Chondrocyte (in vitro differentiated cells): ENCODE measurements at regions not wholly inside any gene's neighbourhood (a gene's known extent, or its start where the extent isn't known, plus 50 kb on each side); places are given as distances from the start of the nearest gene placed in this dataset.
"Not testable (repeated sequence)": the region's sequence is repeated elsewhere in the genome, so short reads cannot be mapped to it uniquely, and the experiment has no call there.

Experiments
- DNase-seq: peaks from one replicate; pipeline ENCODE4 v3.0.0; 2021; ENCODE audit warnings: mixed read lengths, low spot score
- H3K27ac Mint-ChIP-seq: one replicate; pipeline ENCODE4 v1.8.0; 2021; ENCODE audit warnings: mild to moderate bottlenecking, moderate library complexity, mixed read lengths; ENCODE audit not compliant: unreplicated experiment
- H3K27me3 Mint-ChIP-seq: 2 replicates; pipeline ENCODE4 v1.8.0; 2021; ENCODE audit warnings: low read depth, mixed read lengths
- H3K36me3 Mint-ChIP-seq: 2 replicates; pipeline ENCODE4 v1.8.0; 2021; ENCODE audit warnings: low read depth, mixed read lengths
- H3K4me1 Mint-ChIP-seq: 2 replicates; pipeline ENCODE4 v1.8.0; 2021; ENCODE audit warnings: low read depth, mild to moderate bottlenecking, mixed read lengths
- H3K4me3 Mint-ChIP-seq: one replicate; pipeline ENCODE4 v1.8.0; 2021; ENCODE audit warnings: mild to moderate bottlenecking, moderate library complexity, mixed read lengths; ENCODE audit not compliant: unreplicated experiment
- H3K9me3 Mint-ChIP-seq: 2 replicates; pipeline ENCODE4 v1.8.0; 2021; ENCODE audit warnings: low read depth, mixed read lengths
- TF ChIP-seq, protein P1 (sequence below): fragments of 200-600 bp; sonication (generic); IDR thresholded peaks from 2 replicates; pipeline ENCODE4 v1.5.0; 2021; ENCODE audit warnings: antibody characterized with exemption, mild to moderate bottlenecking, moderate library complexity

DNA sequence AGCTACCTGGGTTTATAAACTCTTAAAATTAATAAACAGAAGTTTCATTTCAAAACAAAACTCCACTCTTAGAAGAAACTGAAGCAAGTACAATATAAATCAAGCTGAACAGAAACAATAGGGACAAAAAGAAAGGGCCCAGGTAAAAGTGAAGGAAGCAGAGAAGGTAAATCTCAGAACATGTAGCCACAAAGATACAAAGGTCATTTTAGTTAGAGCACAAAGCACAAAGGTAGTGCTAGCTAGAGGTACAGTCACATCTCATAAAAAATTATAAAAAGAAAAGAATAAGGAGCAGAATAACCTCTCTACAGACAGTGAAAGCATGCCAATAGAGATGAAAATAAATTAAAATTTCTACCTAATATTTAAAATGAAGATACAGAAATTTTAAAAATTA, 90.4 kb upstream of the C5orf63 start:
- no peaks in the 10 kb centered on the region for H3K4me1 Mint-ChIP-seq
- H3K27me3 Mint-ChIP-seq: peaks cover 4% of the 10 kb centered on the region
- TF ChIP-seq, protein P1, sequence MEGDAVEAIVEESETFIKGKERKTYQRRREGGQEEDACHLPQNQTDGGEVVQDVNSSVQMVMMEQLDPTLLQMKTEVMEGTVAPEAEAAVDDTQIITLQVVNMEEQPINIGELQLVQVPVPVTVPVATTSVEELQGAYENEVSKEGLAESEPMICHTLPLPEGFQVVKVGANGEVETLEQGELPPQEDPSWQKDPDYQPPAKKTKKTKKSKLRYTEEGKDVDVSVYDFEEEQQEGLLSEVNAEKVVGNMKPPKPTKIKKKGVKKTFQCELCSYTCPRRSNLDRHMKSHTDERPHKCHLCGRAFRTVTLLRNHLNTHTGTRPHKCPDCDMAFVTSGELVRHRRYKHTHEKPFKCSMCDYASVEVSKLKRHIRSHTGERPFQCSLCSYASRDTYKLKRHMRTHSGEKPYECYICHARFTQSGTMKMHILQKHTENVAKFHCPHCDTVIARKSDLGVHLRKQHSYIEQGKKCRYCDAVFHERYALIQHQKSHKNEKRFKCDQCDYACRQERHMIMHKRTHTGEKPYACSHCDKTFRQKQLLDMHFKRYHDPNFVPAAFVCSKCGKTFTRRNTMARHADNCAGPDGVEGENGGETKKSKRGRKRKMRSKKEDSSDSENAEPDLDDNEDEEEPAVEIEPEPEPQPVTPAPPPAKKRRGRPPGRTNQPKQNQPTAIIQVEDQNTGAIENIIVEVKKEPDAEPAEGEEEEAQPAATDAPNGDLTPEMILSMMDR: no peak
- no peak overlapping the region for H3K27ac Mint-ChIP-seq
- H3K4me3 Mint-ChIP-seq: no peak overlapping the region
- peaks cover 2% of the 10 kb centered on the region for H3K36me3 Mint-ChIP-seq
- DNase-seq: no peak
- H3K9me3 Mint-ChIP-seq: peaks cover 6% of the 10 kb centered on the region

DNA sequence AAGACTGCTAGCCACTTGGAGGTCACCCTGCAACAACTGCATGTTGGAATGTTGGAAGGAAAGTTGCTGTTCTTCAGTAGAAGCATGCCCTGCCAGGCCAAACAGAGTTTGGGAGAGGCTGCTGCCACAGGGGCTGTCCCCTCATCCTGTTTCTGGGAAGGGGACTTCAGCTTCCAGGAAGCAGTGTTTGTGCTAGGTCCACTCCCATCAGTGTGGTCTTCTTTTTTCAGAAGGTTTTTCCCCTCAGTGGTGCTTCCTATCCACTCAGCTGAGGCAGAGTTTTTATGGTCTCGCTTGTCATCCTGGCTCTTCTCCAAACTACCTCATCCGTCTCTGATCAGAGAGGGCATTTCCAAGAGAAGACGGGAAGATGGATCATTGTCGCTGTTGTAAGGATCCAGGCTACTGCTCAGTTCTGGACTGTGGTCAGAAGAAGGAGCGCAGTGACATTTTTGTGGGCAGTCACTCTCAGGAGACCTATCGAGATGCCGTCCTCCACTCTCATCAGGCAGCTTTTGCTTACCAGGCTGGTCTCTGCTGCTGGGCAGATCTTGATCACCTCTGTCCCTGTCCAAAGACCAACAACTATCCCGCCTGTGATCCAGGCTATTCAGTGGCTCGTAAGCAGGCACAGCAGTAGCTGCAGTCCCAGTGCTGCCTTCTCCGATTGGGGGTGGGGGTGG, 97.8 kb upstream of the C5orf63 start:
- TF ChIP-seq, protein P1: no peak
- no peak overlapping the region for H3K27ac Mint-ChIP-seq
- no peak for DNase-seq
- peaks cover 2% of the 10 kb centered on the region for H3K36me3 Mint-ChIP-seq
- no peaks in the 10 kb centered on the region for H3K4me1 Mint-ChIP-seq
- no peak overlapping the region for H3K4me3 Mint-ChIP-seq
- H3K27me3 Mint-ChIP-seq: peaks cover 6% of the 10 kb centered on the region
- peaks cover 16% of the 10 kb centered on the region for H3K9me3 Mint-ChIP-seq

DNA sequence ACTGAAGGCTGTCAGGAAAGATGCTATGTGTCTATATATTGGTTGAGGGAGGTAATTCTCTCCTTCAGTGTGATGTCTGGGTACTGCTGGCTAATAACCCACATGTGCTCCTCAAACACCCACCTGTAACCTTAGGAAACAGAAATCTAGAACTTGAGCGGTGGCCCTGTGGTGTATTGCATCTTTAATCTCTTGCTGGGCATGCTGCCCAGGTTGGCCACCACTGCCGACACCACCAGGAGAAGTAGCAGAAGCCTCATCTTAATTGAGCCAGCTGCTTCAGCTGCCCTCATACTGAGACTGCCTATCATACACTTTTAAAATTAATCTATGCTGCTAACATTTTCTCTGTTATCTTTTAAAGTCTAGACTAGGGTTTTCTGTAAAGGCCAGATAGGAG, 103.5 kb upstream of the C5orf63 start:
- peaks cover 5% of the 10 kb centered on the region for H3K36me3 Mint-ChIP-seq
- no peak overlapping the region for H3K4me3 Mint-ChIP-seq
- DNase-seq: no peak
- H3K4me1 Mint-ChIP-seq: no peaks in the 10 kb centered on the region
- TF ChIP-seq, protein P1: no peak
- H3K27ac Mint-ChIP-seq: no peak overlapping the region
- peaks cover under 1% of the 10 kb centered on the region for H3K27me3 Mint-ChIP-seq
- H3K9me3 Mint-ChIP-seq: peaks cover 23% of the 10 kb centered on the region

DNA sequence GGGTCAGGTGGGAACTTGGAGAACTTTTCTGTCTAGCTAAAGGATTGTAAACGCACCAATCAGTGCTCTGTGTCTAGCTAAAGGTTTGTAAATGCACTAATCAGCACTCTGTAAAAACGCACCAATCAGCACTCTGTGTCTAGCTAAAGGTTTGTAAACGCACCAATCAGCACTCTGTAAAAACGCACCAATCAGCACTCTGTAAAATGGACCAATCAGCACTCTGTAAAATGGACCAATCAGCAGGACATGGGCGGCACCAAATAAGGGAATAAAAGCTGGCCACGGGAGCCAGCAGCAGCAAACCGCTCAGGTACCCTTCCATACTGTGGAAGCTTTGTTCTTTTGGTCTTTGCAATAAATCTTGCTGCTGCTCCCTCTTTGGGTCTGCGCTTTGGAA, 108.0 kb upstream of the MEGF10 start:
- DNase-seq, H3K36me3 Mint-ChIP-seq, H3K27ac Mint-ChIP-seq, H3K9me3 Mint-ChIP-seq, H3K27me3 Mint-ChIP-seq, H3K4me1 Mint-ChIP-seq, H3K4me3 Mint-ChIP-seq: not testable (repeated sequence)

DNA sequence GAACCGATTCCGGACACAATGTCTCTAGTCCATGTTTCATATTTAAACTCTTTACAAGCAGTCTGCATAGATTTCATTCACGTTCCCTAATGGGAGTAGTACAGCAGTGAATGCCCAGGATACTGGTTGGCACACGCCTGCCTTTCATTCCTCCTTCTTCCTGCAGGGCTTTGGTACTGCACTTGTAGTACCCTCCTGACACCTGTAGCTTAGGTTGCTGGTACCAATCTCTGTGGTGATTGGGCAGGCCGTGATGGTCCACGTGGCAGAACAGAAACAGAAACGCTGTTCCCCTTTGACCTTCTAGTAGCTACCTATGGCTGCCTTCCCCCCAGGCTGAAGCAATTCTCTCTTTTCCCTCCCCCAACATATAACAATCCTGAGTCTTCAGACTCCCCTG, 107.3 kb upstream of the MEGF10 start:
- TF ChIP-seq, protein P1: no peak
- no peaks in the 10 kb centered on the region for H3K9me3 Mint-ChIP-seq
- H3K4me1 Mint-ChIP-seq: no peaks in the 10 kb centered on the region
- no peak overlapping the region for H3K4me3 Mint-ChIP-seq
- peaks cover 2% of the 10 kb centered on the region for H3K36me3 Mint-ChIP-seq
- H3K27ac Mint-ChIP-seq: no peak overlapping the region
- DNase-seq: no peak
- H3K27me3 Mint-ChIP-seq: peaks cover 4% of the 10 kb centered on the region

DNA sequence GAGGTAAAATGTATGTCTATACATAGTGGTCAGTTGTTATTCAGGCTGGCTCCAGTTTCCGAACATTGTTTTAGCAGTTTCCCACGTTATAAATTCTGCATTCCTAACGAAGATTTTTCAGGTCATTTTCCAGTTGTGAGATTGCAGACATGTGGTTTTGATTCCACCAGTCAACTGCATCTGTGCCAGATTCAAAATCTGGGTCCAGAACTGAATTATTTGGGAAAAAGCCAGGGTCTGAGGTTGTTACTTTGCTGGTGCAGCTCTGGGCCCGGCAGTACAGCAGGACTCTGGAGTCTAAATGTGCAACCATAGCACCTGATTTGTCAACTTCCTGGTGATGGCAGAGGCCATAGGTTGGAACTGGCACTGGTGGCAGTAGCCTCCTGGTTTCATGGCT, 105.7 kb upstream of the MEGF10 start:
- DNase-seq: no peak
- H3K27me3 Mint-ChIP-seq: peaks cover 4% of the 10 kb centered on the region
- no peaks in the 10 kb centered on the region for H3K9me3 Mint-ChIP-seq
- TF ChIP-seq, protein P1: no peak
- H3K4me3 Mint-ChIP-seq: no peak overlapping the region
- H3K36me3 Mint-ChIP-seq: peaks cover 2% of the 10 kb centered on the region
- H3K4me1 Mint-ChIP-seq: no peaks in the 10 kb centered on the region
- no peak overlapping the region for H3K27ac Mint-ChIP-seq
